ENCODE measurements at regions not wholly inside any gene's neighbourhood (a gene's known extent, or its start where the extent isn't known, plus 50 kb on each side); places are given as distances from the start of the nearest gene placed in this dataset.
A peak's percentile ranks its signal among the peaks of the same experiment; 100 is the strongest.

GRCh38 chr1:67970088-67970487 is 80.3 kb downstream of the DIRAS3 start:
- Histone ChIP-seq H3K4me1 (ENCODE audit: control insufficient read depth in 3 of 3, insufficient read depth in 2 of 3, low read depth in 1 of 3, low read length in 2 of 3) (no peaks in the 10 kb centered on the region), H3K4me3 (ENCODE audit: low read depth in 1 of 3, low read length in 3 of 3) (no peak overlapping the region), H3K27me3 (ENCODE audit: control insufficient read depth in 3 of 3, insufficient read depth in 3 of 3, low read length in 3 of 3) (no peaks in the 10 kb centered on the region), H3K9me3 (ENCODE audit: control insufficient read depth in 2 of 2, insufficient read depth in 1 of 2, low read depth in 1 of 2, low read length in 1 of 2) (no peaks in the 10 kb centered on the region), H3K36me3 (ENCODE audit: control insufficient read depth in 3 of 3, insufficient read depth in 2 of 3, low read depth in 1 of 3, low read length in 3 of 3) (no peaks in the 10 kb centered on the region), H3K27ac (ENCODE audit: low read depth in 1 of 3, low read length in 2 of 3) (no peak overlapping the region)
- FAIRE-seq (no peak), DNase-seq (no peak)
- 69 to 81% (median 81%) methylated on average over 2 of the region's 2 CpGs for WGBS, 3 donors

- Histone ChIP-seq H3K4me3 (ENCODE audit: low read depth in 1 of 3, low read length in 3 of 3) (no peak overlapping the region), H3K36me3 (ENCODE audit: control insufficient read depth in 3 of 3, insufficient read depth in 2 of 3, low read depth in 1 of 3, low read length in 3 of 3) (no peaks in the 10 kb centered on the region), H3K27me3 (ENCODE audit: control insufficient read depth in 3 of 3, insufficient read depth in 3 of 3, low read length in 3 of 3) (no peaks in the 10 kb centered on the region), H3K27ac (ENCODE audit: low read depth in 1 of 3, low read length in 2 of 3) (no peak overlapping the region), H3K4me1 (ENCODE audit: control insufficient read depth in 3 of 3, insufficient read depth in 2 of 3, low read depth in 1 of 3, low read length in 2 of 3) (no peaks in the 10 kb centered on the region), H3K9me3 (ENCODE audit: control insufficient read depth in 2 of 2, insufficient read depth in 1 of 2, low read depth in 1 of 2, low read length in 1 of 2) (no peaks in the 10 kb centered on the region)
- WGBS, 3 donors, result 80 to 91% (median 90%) methylated on average over 2 of the region's 2 CpGs
- DNase-seq (no peak), FAIRE-seq (no peak)
These were observed 81.0 kb downstream of the DIRAS3 start for GRCh38 chr1:67969446-67969845.

GRCh38 chr1:67966666-67967009 is 83.8 kb downstream of the DIRAS3 start:
- no peaks in the 10 kb centered on the region for H3K4me1 ChIP-seq (ENCODE audit: control insufficient read depth in 3 of 3, insufficient read depth in 2 of 3, low read depth in 1 of 3, low read length in 2 of 3)
- no peak for FAIRE-seq

GRCh38 chr1:67965995-67966665 is 84.3 kb downstream of the DIRAS3 start:
- DNase-seq (no peak), FAIRE-seq (no peak)
- Histone ChIP-seq H3K4me3 (ENCODE audit: low read depth in 1 of 3, low read length in 3 of 3) (no peak overlapping the region), H3K27ac (ENCODE audit: low read depth in 1 of 3, low read length in 2 of 3) (no peak overlapping the region), H3K27me3 (ENCODE audit: control insufficient read depth in 3 of 3, insufficient read depth in 3 of 3, low read length in 3 of 3) (no peaks in the 10 kb centered on the region), H3K9me3 (ENCODE audit: control insufficient read depth in 2 of 2, insufficient read depth in 1 of 2, low read depth in 1 of 2, low read length in 1 of 2) (peaks cover 0 to 10% of the 10 kb centered on the region in 2 donors), H3K4me1 (ENCODE audit: control insufficient read depth in 3 of 3, insufficient read depth in 2 of 3, low read depth in 1 of 3, low read length in 2 of 3) (no peaks in the 10 kb centered on the region), H3K36me3 (ENCODE audit: control insufficient read depth in 3 of 3, insufficient read depth in 2 of 3, low read depth in 1 of 3, low read length in 3 of 3) (no peaks in the 10 kb centered on the region)
- 91 to 97% (median 95%) methylated on average over 2 of the region's 2 CpGs for WGBS, 3 donors

More at GRCh38 chr1:67966666-67967009, 83.8 kb downstream of the DIRAS3 start:
- no peaks in the 10 kb centered on the region for H3K36me3 ChIP-seq (ENCODE audit: control insufficient read depth in 3 of 3, insufficient read depth in 2 of 3, low read depth in 1 of 3, low read length in 3 of 3)
- H3K9me3 ChIP-seq (ENCODE audit: control insufficient read depth in 2 of 2, insufficient read depth in 1 of 2, low read depth in 1 of 2, low read length in 1 of 2), result peaks cover 0 to 10% of the 10 kb centered on the region in 2 donors
- no peaks in the 10 kb centered on the region for H3K27me3 ChIP-seq (ENCODE audit: control insufficient read depth in 3 of 3, insufficient read depth in 3 of 3, low read length in 3 of 3)
- no peak for DNase-seq
- H3K4me3 ChIP-seq (ENCODE audit: low read depth in 1 of 3, low read length in 3 of 3), result no peak overlapping the region
- no peak overlapping the region for H3K27ac ChIP-seq (ENCODE audit: low read depth in 1 of 3, low read length in 2 of 3)

- Histone ChIP-seq H3K36me3 (ENCODE audit: control insufficient read depth in 3 of 3, insufficient read depth in 2 of 3, low read depth in 1 of 3, low read length in 3 of 3) (no peaks in the 10 kb centered on the region), H3K9me3 (ENCODE audit: control insufficient read depth in 2 of 2, insufficient read depth in 1 of 2, low read depth in 1 of 2, low read length in 1 of 2) (peaks cover 0 to 13% of the 10 kb centered on the region in 2 donors), H3K27me3 (ENCODE audit: control insufficient read depth in 3 of 3, insufficient read depth in 3 of 3, low read length in 3 of 3) (no peaks in the 10 kb centered on the region), H3K4me1 (ENCODE audit: control insufficient read depth in 3 of 3, insufficient read depth in 2 of 3, low read depth in 1 of 3, low read length in 2 of 3) (no peaks in the 10 kb centered on the region), H3K4me3 (ENCODE audit: low read depth in 1 of 3, low read length in 3 of 3) (no peak overlapping the region), H3K27ac (ENCODE audit: low read depth in 1 of 3, low read length in 2 of 3) (no peak overlapping the region)
- no peak for FAIRE-seq
- DNase-seq, result no peak
These were observed 87.2 kb downstream of the DIRAS3 start for GRCh38 chr1:67963263-67963662.

- no peak for FAIRE-seq
- H3K9me3 ChIP-seq (ENCODE audit: control insufficient read depth in 2 of 2, insufficient read depth in 1 of 2, low read depth in 1 of 2, low read length in 1 of 2), result peaks cover 0 to 13% of the 10 kb centered on the region in 2 donors
- no peak for DNase-seq
- no peaks in the 10 kb centered on the region for H3K4me1 ChIP-seq (ENCODE audit: control insufficient read depth in 3 of 3, insufficient read depth in 2 of 3, low read depth in 1 of 3, low read length in 2 of 3)
- WGBS, 3 donors, result 46 to 64% (median 50%) methylated on average over 2 of the region's 2 CpGs
- no peak overlapping the region for H3K4me3 ChIP-seq (ENCODE audit: low read depth in 1 of 3, low read length in 3 of 3)
- H3K36me3 ChIP-seq (ENCODE audit: control insufficient read depth in 3 of 3, insufficient read depth in 2 of 3, low read depth in 1 of 3, low read length in 3 of 3), result no peaks in the 10 kb centered on the region
- no peaks in the 10 kb centered on the region for H3K27me3 ChIP-seq (ENCODE audit: control insufficient read depth in 3 of 3, insufficient read depth in 3 of 3, low read length in 3 of 3)
- no peak overlapping the region for H3K27ac ChIP-seq (ENCODE audit: low read depth in 1 of 3, low read length in 2 of 3)
These were observed 89.7 kb downstream of the DIRAS3 start for GRCh38 chr1:67960766-67961165.

- Histone ChIP-seq H3K4me1 (ENCODE audit: control insufficient read depth in 3 of 3, insufficient read depth in 2 of 3, low read depth in 1 of 3, low read length in 2 of 3) (no peaks in the 10 kb centered on the region), H3K9me3 (ENCODE audit: control insufficient read depth in 2 of 2, insufficient read depth in 1 of 2, low read depth in 1 of 2, low read length in 1 of 2) (peaks cover 0 to 13% of the 10 kb centered on the region in 2 donors), H3K27me3 (ENCODE audit: control insufficient read depth in 3 of 3, insufficient read depth in 3 of 3, low read length in 3 of 3) (no peaks in the 10 kb centered on the region), H3K27ac (ENCODE audit: low read depth in 1 of 3, low read length in 2 of 3) (no peak overlapping the region), H3K36me3 (ENCODE audit: control insufficient read depth in 3 of 3, insufficient read depth in 2 of 3, low read depth in 1 of 3, low read length in 3 of 3) (no peaks in the 10 kb centered on the region), H3K4me3 (ENCODE audit: low read depth in 1 of 3, low read length in 3 of 3) (no peak overlapping the region)
- no peak for FAIRE-seq
- 85 to 96% (median 89%) methylated on average over 1 of the region's 1 CpG for WGBS, 3 donors
- DNase-seq, result no peak
These were observed 92.0 kb downstream of the DIRAS3 start for GRCh38 chr1:67958472-67958871.

GRCh38 chr1:67957066-67957465 is 93.4 kb downstream of the DIRAS3 start:
- Histone ChIP-seq H3K4me3 (ENCODE audit: low read depth in 1 of 3, low read length in 3 of 3) (no peak overlapping the region), H3K27ac (ENCODE audit: low read depth in 1 of 3, low read length in 2 of 3) (no peak overlapping the region), H3K36me3 (ENCODE audit: control insufficient read depth in 3 of 3, insufficient read depth in 2 of 3, low read depth in 1 of 3, low read length in 3 of 3) (no peaks in the 10 kb centered on the region), H3K27me3 (ENCODE audit: control insufficient read depth in 3 of 3, insufficient read depth in 3 of 3, low read length in 3 of 3) (no peaks in the 10 kb centered on the region), H3K4me1 (ENCODE audit: control insufficient read depth in 3 of 3, insufficient read depth in 2 of 3, low read depth in 1 of 3, low read length in 2 of 3) (no peaks in the 10 kb centered on the region), H3K9me3 (ENCODE audit: control insufficient read depth in 2 of 2, insufficient read depth in 1 of 2, low read depth in 1 of 2, low read length in 1 of 2) (peaks cover 0 to 5% of the 10 kb centered on the region in 2 donors)
- 66 to 89% (median 84%) methylated on average over 5 of the region's 5 CpGs for WGBS, 3 donors
- DNase-seq (peak in 1 of 2 donors; percentile 7), FAIRE-seq (no peak)

GRCh38 chr1:67956116-67956515 is 94.3 kb downstream of the DIRAS3 start:
- H3K27ac ChIP-seq (ENCODE audit: low read depth in 1 of 3, low read length in 2 of 3), result no peak overlapping the region
- no peak overlapping the region for H3K4me3 ChIP-seq (ENCODE audit: low read depth in 1 of 3, low read length in 3 of 3)
- DNase-seq, result no peak
- H3K36me3 ChIP-seq (ENCODE audit: control insufficient read depth in 3 of 3, insufficient read depth in 2 of 3, low read depth in 1 of 3, low read length in 3 of 3), result no peaks in the 10 kb centered on the region
- no peaks in the 10 kb centered on the region for H3K27me3 ChIP-seq (ENCODE audit: control insufficient read depth in 3 of 3, insufficient read depth in 3 of 3, low read length in 3 of 3)
- H3K4me1 ChIP-seq (ENCODE audit: control insufficient read depth in 3 of 3, insufficient read depth in 2 of 3, low read depth in 1 of 3, low read length in 2 of 3), result no peaks in the 10 kb centered on the region
- peaks cover 0 to 3% of the 10 kb centered on the region in 2 donors for H3K9me3 ChIP-seq (ENCODE audit: control insufficient read depth in 2 of 2, insufficient read depth in 1 of 2, low read depth in 1 of 2, low read length in 1 of 2)
- FAIRE-seq, result no peak

Data from small intestine (tissue), 7 donors.